DMS114 treated with DMSO at 0.1 percent for 48 hours (cell line): ENCODE measurements at regions not wholly inside any gene's neighbourhood (a gene's known extent, or its start where the extent isn't known, plus 50 kb on each side); places are given as distances from the start of the nearest gene placed in this dataset.
"Not testable (repeated sequence)": the region's sequence is repeated elsewhere in the genome, so short reads cannot be mapped to it uniquely, and the experiment has no call there.

Experiments
- DNase-seq: peaks from one replicate; lab custom pipeline; 2025; ENCODE audit not compliant: unreplicated experiment; lab: John Stamatoyannopoulos, UW

DNA sequence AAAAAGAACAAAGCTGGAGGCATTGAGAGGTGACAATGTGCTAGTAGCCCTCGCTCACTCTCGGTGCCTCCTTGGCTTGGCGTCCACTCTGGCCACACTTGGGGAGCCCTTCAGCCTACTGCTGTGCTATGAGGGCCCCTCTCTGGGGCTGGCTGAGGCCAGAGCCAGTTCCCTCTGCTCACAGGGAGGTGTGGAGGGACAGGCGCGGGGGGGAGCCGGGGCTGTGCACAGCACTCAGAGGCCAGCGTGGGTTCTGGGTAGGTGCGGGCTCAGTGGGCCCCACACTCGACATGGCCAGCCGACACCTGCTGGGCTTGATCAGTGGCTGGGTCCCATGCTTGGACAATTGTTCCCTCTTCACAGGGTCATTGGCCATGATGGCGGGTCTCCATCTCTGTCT lies 202.5 kb upstream of the GRAMD2B start:
- no peak for DNase-seq

DNA sequence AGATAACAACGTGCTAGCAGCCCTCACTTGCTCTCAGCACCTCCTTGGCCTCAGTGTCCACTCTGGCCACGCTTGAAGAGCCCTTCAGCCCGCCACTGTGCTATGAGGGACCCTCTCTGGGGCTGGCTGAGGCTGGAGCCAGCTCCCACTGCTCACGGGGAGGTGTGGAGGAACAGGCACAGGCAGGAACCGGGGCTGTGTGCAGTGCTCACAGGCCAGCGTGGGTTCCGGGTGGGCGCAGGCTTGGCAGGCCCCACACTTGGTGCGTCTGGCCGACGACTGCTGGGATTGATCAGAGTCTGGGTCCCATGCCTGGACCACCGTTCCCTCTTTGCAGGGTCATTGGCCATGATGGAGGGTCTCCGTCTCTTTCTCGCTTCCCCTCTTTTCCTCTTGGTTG lies 194.3 kb upstream of the GRAMD2B start:
- DNase-seq: no peak

DNA sequence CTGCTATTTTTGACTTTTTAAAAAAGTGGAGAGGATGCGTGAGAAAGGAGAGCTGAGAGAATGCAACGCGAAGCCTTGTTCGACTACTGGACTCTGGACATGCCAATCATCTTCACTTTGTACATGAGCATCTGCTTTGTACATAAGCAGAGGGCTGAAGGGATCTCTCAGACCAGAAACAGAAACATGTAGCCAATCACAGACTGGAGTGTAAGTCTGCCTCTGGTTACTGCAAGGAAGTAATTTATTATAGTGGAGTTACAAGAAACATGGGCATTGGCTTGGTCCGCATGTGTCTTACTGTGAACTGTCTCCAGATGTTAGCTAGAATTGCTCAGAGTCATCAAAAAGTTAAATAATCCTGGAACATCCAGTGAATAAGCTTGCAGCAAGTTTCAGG lies 190.0 kb upstream of the GRAMD2B start:
- DNase-seq: no peak

DNA sequence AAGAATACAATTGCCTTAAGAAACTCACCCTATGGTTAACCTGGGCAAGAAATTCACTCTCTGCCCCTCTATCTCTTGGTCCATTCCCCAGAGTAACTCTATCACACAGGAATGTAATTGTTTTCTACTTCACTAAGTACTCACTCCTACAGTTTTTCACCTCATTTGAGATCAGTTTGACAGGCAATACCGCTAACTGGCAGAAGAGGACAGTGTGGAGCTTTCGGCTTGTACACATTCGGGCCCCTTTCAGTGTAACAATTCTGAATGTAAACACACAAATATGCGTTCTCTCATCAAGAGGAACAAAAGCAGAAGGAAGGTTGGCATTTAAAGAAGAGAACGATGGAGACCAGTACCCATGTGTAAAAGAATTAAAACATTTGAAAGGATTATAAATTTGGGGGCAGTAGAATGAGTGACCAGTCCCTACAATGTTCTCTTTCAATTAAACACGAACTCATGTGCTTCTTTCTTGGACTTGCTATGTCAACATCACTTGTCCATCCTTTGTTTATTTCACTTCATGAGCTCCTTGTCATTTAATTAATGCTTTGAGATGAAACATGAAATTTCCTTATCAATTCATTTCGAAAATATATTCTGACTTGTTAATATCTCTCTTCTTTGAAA lies 188.5 kb upstream of the GRAMD2B start:
- peak; percentile 47 for DNase-seq

DNA sequence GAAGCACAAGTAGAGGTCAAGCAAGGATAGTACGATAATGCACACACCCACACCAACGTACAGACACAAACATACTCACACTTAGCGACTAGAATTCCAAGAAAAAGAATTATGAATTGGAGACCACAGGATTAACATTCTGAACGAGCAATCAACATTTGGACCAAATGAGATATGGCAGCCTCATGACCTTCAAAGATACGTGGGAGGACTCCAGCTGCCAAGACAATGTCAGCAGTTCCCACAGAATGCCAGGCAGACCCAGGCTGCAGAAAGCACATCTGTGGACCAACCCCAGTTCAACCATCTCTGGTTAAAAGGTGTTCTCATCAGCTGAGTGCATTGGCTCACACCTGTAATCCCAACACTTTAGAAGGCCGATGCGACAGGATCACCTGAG lies 187.6 kb upstream of the GRAMD2B start:
- no peak for DNase-seq

DNA sequence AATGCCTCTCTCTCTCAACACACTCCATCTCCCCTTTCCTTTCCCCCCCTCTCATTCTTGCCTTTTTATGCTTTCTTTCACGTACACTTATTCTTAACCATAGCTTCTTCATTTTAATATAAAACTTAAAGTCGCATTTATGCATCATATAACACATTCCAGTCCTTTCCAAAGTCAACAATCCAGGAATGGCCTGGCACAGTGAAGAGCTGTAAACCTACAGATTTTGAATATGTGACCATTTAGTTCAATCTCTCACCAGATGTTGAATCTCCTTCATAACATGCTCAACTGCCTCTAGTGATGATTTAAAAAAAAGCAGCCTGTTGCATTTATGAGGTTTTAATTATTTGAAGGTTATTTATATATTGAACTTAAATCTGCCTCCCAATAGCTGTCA lies 186.2 kb upstream of the GRAMD2B start:
- DNase-seq: no peak

DNA sequence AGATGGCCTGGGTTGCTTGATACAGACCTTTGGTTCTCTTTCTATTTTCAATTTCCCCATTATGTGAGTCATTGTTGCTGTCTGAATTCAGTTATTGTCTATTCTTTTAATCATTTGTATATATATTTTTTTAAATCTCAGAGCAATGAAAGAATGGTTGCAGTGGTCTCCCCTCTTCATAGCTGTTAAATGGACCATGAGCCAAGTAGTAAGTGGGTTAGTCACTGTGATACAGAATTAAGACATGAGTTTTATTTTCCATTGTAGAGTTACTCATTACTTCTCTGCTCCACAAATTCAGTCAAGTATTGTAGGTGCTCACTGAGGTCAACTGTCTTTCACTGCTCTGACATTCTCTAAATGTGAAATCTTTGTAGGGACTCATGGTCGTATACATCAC lies 174.6 kb upstream of the GRAMD2B start:
- no peak for DNase-seq

DNA sequence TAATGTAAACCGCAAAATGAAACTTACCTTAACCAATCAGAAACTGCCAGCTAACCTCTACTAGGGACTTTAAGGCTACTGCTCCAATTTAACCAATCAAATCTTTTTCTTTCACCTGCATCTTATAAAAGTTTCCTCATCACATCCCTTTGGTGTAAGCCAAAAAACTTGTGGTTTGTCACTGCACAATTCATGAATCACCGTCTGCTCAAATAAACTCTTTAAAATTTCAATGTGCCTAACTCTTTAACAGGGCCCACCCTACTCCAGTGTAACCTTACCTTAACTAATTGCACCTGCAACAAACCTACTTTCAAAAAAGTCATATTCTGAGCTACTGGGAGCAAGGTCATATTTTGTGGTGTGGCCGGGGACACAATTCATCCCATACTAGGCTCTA lies 172.2 kb upstream of the GRAMD2B start:
- no peak for DNase-seq

DNA sequence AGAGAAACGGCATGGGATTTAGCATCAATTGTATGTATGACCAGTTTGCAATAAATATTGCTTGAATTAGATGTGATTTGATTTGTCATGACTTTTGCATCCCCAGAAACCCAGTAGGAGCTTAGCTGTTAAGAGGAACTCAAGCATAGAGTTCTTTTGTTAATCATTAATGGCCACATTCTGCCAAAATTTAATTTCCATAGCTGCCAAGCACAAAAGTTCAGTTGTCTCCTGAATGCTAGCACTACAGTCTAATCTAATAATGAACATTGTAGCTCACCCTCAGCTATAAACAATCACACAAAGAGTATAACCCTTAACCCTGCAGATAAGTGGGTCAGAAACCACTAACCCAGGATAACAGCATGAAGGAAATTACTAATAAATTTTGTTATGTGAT lies 169.8 kb upstream of the GRAMD2B start:
- DNase-seq: no peak

DNA sequence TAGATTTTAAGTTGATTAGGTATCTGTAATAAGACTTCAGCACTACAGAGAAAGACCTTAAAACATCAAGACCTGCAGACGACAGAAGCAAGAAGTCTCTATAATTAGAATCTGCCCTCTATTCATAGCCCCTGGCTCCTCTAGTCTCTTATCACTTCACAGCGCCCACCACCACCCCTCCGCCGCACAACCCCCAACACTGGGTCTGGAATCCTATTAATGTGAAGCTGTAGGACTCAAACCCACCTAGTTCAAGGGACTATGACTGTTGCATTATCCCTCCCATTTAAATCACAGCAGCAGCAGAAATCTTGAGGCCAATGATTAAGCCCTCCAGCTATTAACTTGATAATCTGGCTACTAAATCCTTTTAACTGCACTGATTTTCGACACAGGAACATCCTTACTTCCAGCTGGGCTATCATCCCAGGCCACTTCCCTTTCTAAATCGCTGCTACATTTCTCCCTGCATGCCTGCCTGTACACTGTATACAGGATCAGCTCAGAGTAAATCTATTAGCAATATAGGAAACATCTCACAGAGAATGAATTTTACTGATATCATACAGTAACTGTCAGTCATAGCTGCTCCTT lies 159.5 kb upstream of the GRAMD2B start:
- DNase-seq: no peak

DNA sequence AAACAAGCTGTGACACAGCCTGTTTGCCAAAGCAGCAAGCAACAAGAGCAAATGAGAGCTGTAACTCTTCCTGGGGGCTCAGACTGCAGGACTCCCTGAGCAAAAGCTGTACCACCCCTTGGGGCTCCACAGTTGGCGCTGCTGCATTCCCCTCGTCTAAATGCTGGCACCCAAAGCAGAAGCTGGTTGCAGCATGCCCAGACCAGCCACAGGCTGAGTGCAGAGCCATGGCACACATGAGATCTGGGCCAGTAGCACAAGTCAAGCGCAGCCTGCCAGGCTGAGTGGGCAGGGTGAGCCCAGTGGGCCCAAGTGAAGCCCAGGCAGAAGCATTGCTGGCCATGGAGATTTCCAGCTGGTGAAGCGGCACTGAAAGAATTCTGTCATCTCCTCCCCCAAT lies 157.3 kb upstream of the GRAMD2B start:
- DNase-seq: no peak

DNA sequence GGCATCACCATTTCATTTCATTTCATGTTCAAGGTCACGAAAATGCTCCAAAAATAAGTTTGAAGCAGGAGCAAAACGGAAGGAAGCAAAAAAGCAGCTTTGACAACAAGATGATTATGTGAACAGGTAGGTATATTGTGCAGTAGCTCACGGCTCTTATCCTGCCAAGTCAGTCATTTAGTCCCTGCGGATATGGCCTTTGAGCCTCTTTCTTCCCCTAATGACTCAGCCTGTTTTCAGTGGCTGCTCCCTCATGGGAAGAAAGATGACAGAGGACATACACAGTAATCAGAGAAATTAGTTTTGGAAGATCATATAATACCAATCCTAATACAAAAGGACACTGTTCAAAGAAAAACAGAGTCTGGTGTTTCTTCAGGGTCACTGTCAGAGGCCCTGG lies 155.8 kb upstream of the GRAMD2B start:
- no peak for DNase-seq

DNA sequence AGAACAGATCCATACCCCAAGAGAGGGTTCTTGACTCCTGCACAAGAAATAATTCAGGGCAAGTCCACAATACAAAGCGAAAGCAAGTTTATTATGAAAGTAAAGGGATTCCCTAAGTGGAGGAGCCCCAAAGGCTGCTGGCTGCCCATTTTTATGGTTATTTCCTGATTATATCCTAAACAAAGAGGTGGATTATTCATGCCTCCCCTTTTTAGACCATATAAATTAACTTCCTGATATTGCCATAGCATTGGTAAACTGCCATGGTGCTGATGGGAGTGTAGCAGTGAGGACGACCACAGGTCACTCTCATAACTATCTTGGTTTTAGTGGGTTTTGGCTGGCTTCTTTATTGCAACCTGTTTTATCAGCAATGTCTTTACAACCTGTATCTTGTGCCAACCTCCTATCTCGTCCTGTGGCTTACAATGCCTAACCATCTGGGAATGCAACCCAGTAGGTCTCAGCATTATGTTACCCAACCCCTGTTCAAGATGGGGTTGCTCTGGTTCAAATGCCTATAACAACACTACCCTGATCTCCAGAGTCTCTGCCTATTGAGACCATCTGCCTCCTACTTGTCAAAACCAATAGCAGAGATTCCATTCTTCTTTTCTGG lies 154.4 kb upstream of the GRAMD2B start:
- no peak for DNase-seq

DNA sequence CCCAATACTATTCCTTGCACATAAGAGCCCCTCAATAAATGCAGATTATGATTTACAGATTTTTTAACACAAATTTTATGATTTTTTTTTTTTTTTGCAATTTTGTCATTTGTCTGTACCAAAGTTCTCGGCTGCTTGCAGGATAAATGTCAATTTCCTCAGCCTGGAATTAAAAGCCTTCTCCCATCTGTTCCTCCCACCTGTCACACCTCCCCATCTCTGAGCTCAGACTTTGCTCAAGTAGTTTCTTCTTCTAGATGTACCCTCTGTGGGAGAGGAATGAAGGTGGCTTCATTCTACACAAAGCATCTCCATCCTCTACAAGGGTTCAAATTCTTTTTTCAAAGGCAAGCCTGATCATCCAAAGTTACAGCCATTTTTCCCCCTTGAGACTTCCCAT lies 153.7 kb upstream of the GRAMD2B start:
- no peak for DNase-seq

DNA sequence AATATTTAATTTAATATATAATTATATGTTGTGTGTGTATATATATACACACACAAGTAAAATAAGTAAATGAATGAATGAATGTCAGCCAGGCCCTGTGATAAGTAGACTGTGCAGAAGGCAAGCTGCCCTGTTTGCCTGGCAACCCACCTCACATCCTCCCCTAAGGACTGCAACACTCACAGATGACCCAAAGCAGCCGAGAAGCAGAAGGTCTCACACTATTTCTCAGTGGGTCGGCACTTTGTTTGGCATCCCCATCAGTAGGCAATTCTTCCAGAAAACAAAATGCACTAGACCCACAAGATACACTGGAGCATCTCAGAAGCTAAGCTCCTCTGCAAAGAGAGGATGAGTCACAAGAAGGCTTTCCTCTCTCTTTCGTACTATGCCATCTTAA lies 152.1 kb upstream of the GRAMD2B start:
- no peak for DNase-seq

DNA sequence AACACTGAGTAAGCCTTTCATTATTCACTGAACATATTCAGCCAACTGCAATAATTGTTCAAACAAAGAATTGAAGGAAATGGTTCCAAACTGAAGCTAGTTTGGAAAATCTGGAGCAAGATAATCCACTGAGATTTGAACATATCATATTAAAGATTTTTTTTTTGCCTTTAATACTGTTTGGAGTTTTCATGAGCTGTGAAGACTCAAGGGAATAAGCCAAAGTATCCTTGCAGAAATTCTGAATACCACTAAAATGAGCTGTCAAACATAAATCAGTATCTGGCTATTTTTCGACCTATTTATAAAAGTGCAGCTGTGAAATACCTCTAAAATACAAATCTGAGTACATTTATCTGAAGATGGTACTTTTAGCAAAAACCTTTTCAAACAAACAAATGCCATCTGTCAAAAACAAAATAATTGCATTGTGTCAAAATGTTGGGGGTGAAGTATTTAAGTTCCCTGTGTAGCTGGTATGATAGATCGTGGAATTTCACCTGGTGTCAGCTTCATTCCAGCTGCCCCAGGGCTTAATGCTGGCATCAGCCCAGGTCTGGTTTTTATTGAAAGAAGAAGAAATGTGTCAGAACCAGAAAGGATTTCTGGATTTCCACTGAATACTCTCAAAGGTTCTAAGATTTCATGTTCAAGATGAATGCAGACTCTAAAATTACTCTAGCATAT lies 149.0 kb upstream of the GRAMD2B start:
- DNase-seq: no peak

DNA sequence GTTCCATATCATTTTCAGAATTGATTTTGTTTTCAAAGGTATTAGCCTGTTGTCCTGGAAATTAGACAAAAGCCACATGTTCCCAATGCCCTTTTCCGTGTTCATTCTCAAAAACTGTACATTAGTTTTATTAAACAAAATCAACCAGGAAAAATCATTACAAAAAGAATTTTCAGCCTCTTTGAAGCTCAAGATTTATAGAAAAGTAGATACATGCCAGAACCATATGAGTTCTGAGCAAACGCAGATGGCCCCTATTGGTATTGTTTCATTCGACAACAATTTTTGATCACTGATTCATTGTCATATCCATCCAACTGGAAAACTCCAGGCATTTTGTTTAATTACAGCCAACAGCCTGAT lies 148.5 kb upstream of the GRAMD2B start:
- no peak for DNase-seq

DNA sequence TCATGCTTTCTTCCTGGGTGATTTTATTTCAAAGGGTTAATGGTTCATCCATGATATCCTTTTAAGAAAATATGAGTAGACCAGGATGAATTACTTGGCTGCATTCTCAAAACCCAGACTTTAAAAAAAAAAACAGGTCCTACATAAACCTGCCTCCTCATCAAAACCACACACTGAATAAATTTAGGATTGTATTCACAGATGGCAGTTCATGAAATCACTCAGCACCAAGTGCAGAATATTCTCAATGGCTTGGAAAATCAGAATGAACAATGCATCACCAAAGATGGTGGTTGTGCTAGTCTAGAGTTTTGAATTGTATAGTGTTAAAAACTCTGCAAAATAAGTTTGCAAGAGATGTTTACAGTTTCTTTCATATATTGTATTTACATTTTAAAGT lies 145.4 kb upstream of the GRAMD2B start:
- DNase-seq: no peak

DNA sequence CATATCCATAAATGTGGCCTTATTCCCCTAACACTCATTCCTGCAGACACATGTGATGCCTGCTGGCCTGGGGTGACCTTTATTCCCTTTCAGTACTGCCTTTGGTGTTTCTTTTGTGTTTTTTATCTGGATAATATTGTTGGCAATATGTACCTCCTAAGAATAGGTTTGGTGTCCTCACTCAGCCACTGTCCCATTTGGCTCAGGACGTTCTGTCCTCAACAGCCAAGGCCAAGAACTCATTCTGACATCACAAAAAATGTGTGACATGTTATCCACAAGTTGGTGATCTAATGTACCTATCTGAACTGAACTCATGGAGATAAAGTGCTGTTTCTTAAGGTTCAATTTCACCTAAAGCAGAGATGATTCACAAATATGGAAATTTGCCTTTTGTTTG lies 142.9 kb upstream of the GRAMD2B start:
- DNase-seq: no peak

DNA sequence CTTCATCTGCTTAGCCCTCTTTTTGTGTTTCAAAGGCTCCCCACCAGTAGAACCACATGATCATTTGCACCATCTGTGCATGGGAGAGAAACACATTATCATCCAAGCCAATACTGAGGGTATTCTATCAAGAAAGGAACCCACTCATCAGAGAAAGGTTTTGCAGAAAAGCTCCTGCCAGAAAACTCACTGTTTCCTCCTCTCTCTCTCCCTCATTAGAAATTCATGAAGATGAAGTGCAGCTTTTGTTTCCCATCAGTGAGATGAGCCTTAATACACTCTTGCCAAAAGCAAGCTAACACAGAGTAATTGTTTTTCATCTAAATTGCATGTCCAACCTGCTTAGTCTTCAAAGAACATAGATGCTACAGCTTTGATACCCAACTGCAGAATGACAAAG lies 142.4 kb upstream of the GRAMD2B start:
- DNase-seq: no peak

DNA sequence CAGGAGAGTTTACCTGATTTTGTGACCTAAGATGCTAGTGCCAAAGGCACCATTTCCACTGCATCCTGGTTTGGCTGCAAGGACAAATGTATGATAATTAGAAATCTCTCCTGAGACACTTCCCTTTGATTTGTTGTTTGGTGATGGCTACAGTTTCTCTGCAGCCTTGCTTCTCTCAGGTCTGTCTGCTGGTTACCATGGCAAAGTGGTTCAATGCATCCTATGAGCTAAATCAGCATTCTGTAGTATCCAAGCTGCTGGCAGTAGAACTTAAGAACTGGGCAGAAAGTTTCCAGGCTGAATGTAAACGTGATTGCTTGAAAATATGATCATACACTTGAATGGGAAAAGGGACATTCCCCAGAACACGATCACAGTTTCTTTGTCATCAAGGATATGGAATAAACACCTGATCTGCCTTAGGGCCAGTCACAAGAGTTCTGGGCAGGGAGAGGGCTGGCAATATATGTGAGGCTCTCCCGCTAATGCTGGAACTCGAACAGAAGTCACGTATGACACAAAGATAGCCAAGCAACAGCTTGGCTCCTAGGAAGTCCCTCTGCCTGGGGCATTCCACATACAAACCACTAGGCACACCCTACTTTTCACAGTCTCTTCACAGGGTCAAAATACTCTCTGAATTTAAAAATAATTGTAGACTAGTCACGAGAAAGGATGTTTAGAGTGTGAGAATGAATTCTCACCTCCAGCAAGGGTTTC lies 138.1 kb upstream of the GRAMD2B start:
- no peak for DNase-seq

DNA sequence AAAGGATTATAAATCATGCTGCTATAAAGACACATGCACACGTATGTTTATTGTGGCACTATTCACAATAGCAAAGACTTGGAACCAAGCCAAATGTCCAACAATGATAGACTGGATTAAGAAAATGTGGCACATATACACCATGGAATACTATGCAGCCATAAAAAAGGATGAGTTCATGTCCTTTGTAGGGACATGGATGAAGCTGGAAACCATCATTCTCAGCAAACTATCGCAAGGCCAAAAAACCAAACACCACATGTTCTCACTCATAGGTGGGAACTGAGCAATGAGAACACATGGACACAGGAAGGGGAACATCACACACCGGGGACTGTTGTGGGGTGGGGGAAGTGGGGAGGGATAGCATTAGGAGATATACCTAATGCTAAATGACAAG lies 127.1 kb upstream of the GRAMD2B start:
- DNase-seq: not testable (repeated sequence)
